Progenitor cell of endocrine pancreas (in vitro differentiated cells): ENCODE measurements at regions not wholly inside any gene's neighbourhood (a gene's known extent, or its start where the extent isn't known, plus 50 kb on each side); places are given as distances from the start of the nearest gene placed in this dataset.
A peak's percentile ranks its signal among the peaks of the same experiment; 100 is the strongest.

ENCODE experiments used
- DNase-seq: peaks from one replicate; pipeline ENCODE4 v3.0.0; 2021; ENCODE audit warnings: low spot score; ENCODE audit not compliant: unreplicated experiment
- H3K27ac Mint-ChIP-seq: 2 replicates; pipeline ENCODE4 v1.8.0; 2021; ENCODE audit warnings: mild to moderate bottlenecking, moderate library complexity, mixed read lengths
- H3K27me3 Mint-ChIP-seq: 2 replicates; pipeline ENCODE4 v1.8.0; 2021; ENCODE audit warnings: mixed read lengths
- H3K36me3 Mint-ChIP-seq: 2 replicates; pipeline ENCODE4 v1.8.0; 2022; ENCODE audit warnings: mixed read lengths; ENCODE audit not compliant: insufficient read depth
- H3K4me1 Mint-ChIP-seq: 2 replicates; pipeline ENCODE4 v1.8.0; 2021; ENCODE audit warnings: low read depth, mixed read lengths
- H3K4me3 Mint-ChIP-seq: 2 replicates; pipeline ENCODE4 v1.8.0; 2021; ENCODE audit warnings: low read depth, mild to moderate bottlenecking, moderate library complexity, mixed read lengths
- H3K9me3 Mint-ChIP-seq: 2 replicates; pipeline ENCODE4 v1.8.0; 2021; ENCODE audit warnings: low read depth, mixed read lengths
- CTCF ChIP-seq: fragments of 200-600 bp; sonication (generic); IDR thresholded peaks from one replicate; pipeline ENCODE4 v1.5.0; 2021; ENCODE audit warnings: antibody characterized with exemption, mild to moderate bottlenecking; ENCODE audit not compliant: unreplicated experiment

DNA sequence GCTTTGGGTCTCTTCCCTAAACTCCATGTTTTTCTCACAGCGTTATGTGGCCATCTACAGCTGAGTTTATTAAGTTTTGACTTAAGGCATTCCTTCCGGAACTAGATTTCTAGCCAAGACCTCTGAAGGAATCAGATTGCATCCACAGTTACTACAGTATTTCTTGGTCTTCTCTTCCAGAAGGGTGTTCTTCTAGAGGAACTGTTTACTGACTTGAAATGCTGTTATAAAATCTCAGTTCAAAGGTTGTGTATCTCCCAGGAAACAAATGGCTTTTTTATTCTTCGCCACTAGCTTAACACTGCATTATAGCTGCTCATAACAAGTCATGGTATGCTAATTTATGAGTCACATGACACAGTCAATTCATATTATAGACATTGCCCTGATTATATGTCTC lies 55.3 kb upstream of the RAD23B start:
- Mint-ChIP-seq H3K27ac (peak overlapping the region; percentile 69), H3K27me3 (no peaks in the 10 kb centered on the region), H3K4me1 (peaks cover 24% of the 10 kb centered on the region), H3K36me3 (no peaks in the 10 kb centered on the region), H3K9me3 (no peaks in the 10 kb centered on the region), H3K4me3 (no peak overlapping the region)
- DNase-seq, result no peak
- TF ChIP-seq CTCF, result no peak

DNA sequence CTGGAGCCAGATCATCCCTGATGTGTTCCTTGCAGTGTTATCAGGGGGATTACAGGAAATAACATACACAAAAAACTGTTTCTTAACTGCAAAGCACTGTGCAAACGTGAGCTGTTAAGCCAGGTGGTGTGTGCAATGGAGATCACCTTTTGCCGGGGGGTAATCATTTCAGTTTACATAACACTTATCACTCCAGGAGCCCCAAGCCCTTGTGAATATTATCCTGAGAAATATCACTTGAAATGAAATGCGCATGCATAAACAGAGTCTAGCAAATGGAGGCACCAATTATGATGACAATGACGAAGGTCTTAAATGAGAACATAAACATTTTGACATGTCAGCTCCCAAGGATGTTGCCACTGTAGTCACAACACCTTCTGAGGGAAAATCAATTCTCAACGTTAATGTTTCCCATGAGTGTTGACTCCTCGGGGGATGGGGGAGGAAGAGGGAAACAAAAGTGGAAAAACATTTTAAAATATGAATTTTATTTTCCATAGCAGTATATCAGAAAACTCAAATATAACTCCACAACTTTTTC lies 54.5 kb upstream of the RAD23B start:
- TF ChIP-seq CTCF, result no peak
- Mint-ChIP-seq H3K9me3 (no peaks in the 10 kb centered on the region), H3K4me1 (peaks cover 24% of the 10 kb centered on the region), H3K4me3 (peak overlapping the region; percentile 17), H3K27me3 (no peaks in the 10 kb centered on the region), H3K27ac (peak overlapping the region; percentile 69), H3K36me3 (no peaks in the 10 kb centered on the region)
- DNase-seq, result no peak

DNA sequence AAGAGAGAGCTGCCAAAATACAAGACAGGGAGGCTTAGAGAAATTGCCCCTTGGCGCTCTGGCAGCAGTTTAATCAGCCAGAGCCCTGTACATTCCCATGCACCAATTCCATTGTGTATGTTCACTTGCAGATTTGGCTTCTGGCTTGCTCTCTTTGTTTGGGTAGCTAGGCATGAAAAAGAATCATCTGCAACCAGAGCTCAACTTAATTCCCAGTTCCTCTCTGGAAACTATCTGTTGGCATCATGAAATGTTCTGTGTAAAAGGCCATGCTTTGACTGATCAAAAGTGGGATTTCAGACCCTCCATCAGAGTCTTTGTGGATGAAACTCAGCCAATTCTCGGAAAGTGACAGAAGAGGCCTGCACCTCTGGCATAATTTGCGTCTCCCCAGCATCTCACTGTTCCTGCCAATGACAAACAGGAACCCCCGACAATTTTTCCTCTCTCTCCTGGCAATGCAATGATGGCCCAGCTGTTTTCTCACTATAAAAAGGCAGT lies 53.8 kb upstream of the RAD23B start:
- H3K36me3 Mint-ChIP-seq, result no peaks in the 10 kb centered on the region
- no peak for DNase-seq
- no peaks in the 10 kb centered on the region for H3K9me3 Mint-ChIP-seq
- TF ChIP-seq CTCF, result no peak
- H3K27me3 Mint-ChIP-seq, result no peaks in the 10 kb centered on the region
- peak overlapping the region; percentile 69 for H3K27ac Mint-ChIP-seq
- H3K4me3 Mint-ChIP-seq, result no peak overlapping the region
- peaks cover 24% of the 10 kb centered on the region for H3K4me1 Mint-ChIP-seq
